Activated CD8-positive, alpha-beta T cell treated with anti-CD3 and anti-CD28 coated beads for 36 hours (primary cell): ENCODE measurements at regions not wholly inside any gene's neighbourhood (a gene's known extent, or its start where the extent isn't known, plus 50 kb on each side); places are given as distances from the start of the nearest gene placed in this dataset.

Experiments used
- ATAC-seq: fragments of 200-7000 bp; cut with Tn5 transposase; one replicate; pipeline ENCODE4 v1.10.0; 2021; ENCODE audit warnings: mild to moderate bottlenecking, moderate library complexity
- CTCF ChIA-PET: fragments of 350-600 bp; sonication (Branson Sonifier 250); formaldehyde crosslinking; loops from one replicate; lab custom pipeline; 2021; ENCODE audit warnings: antibody characterized with exemption; lab: Charles Lee
- POLR2A ChIA-PET: fragments of 350-600 bp; sonication (Branson Sonifier 250); formaldehyde crosslinking; loops from one replicate; lab custom pipeline; 2021; ENCODE audit warnings: antibody characterized with exemption; lab: Charles Lee
- DNase-seq: peaks from one replicate; pipeline ENCODE4 v3.0.0-alpha.2; 2020
- H3K27ac Mint-ChIP-seq: one replicate; pipeline ENCODE4 v1.8.0; 2021; ENCODE audit warnings: mild to moderate bottlenecking, mixed read lengths
- H3K27me3 Mint-ChIP-seq: one replicate; pipeline ENCODE4 v1.8.0; 2021; ENCODE audit warnings: mixed read lengths
- H3K36me3 Mint-ChIP-seq: one replicate; pipeline ENCODE4 v1.8.0; 2021; ENCODE audit warnings: low read depth, mixed read lengths
- H3K4me1 Mint-ChIP-seq: one replicate; pipeline ENCODE4 v1.8.0; 2021; ENCODE audit warnings: low read depth, mixed read lengths
- H3K4me3 Mint-ChIP-seq: one replicate; pipeline ENCODE4 v1.8.0; 2021; ENCODE audit warnings: mild to moderate bottlenecking, moderate library complexity, mixed read lengths
- H3K9me3 Mint-ChIP-seq: one replicate; pipeline ENCODE4 v1.8.0; 2021; ENCODE audit warnings: mixed read lengths
- CTCF ChIP-seq: fragments of 200-600 bp; IDR thresholded peaks from one replicate; pipeline ENCODE4 v1.8.0; 2022; ENCODE audit warnings: antibody characterized with exemption, mild to moderate bottlenecking
- intact Hi-C: fragments of 100-400 bp; cut with micrococcal nuclease; formaldehyde crosslinking; loops from one replicate; pipeline ENCODE4 v1.10.0; 2022

GRCh38 chr10:128263891-128264688 lies 137.9 kb upstream of the MKI67 start:
- ATAC-seq (no peak), DNase-seq (peak; percentile 77)
- Mint-ChIP-seq H3K9me3 (no peaks in the 10 kb centered on the region), H3K4me1 (no peaks in the 10 kb centered on the region), H3K4me3 (no peak overlapping the region), H3K27ac (no peak overlapping the region), H3K36me3 (no peaks in the 10 kb centered on the region), H3K27me3 (peaks cover 33% of the 10 kb centered on the region)
- peak; percentile 37 for TF ChIP-seq CTCF
- ChIA-PET CTCF (interaction anchor here (0.8 to 1.6 kb wide), 11 partner anchors 9 to 596 kb away, joined by 3 to 5 read pairs (median 3); no protein-coding TSS in a partner anchor), POLR2A (no interaction called here)
- intact Hi-C loops = loop anchor here (10.0 kb wide), 2 partner anchors 261 to 591 kb away; no protein-coding TSS in a partner anchor

GRCh38 chr10:128265596-128265995 lies 139.4 kb upstream of the MKI67 start:
- ChIA-PET CTCF (no interaction called here), POLR2A (no interaction called here)
- no peak for TF ChIP-seq CTCF
- no peaks in the 10 kb centered on the region for H3K4me1 Mint-ChIP-seq
- no peak overlapping the region for H3K27ac Mint-ChIP-seq
- H3K36me3 Mint-ChIP-seq = no peaks in the 10 kb centered on the region
- no peak overlapping the region for H3K4me3 Mint-ChIP-seq
- peaks cover 33% of the 10 kb centered on the region for H3K27me3 Mint-ChIP-seq
- DNase-seq = no peak
- H3K9me3 Mint-ChIP-seq = no peaks in the 10 kb centered on the region
- ATAC-seq = no peak
- intact Hi-C loops = loop anchor here (10.0 kb wide), 2 partner anchors 259 to 589 kb away; no protein-coding TSS in a partner anchor

- ChIA-PET CTCF (interaction anchor here (0.7 to 1.4 kb wide), 2 partner anchors 33 to 592 kb away, joined by 5 read pairs; no protein-coding TSS in a partner anchor), POLR2A (no interaction called here)
- ATAC-seq = no peak
- intact Hi-C loops = loop anchor here (10.0 kb wide), 2 partner anchors 257 to 587 kb away; no protein-coding TSS in a partner anchor
- H3K4me3 Mint-ChIP-seq = no peak overlapping the region
- no peak for TF ChIP-seq CTCF
- peaks cover 39% of the 10 kb centered on the region for H3K27me3 Mint-ChIP-seq
- no peak for DNase-seq
- no peaks in the 10 kb centered on the region for H3K4me1 Mint-ChIP-seq
- no peaks in the 10 kb centered on the region for H3K36me3 Mint-ChIP-seq
- H3K9me3 Mint-ChIP-seq = no peaks in the 10 kb centered on the region
- no peak overlapping the region for H3K27ac Mint-ChIP-seq
Measured at GRCh38 chr10:128267581-128267980, 141.4 kb upstream of the MKI67 start.

GRCh38 chr10:128268015-128268722 lies 141.9 kb upstream of the MKI67 start:
- no peaks in the 10 kb centered on the region for H3K4me1 Mint-ChIP-seq
- DNase-seq = peak; percentile 35
- ATAC-seq = no peak
- ChIA-PET CTCF (interaction anchor here (0.7 to 1.5 kb wide), 5 partner anchors 8 to 592 kb away, joined by 3 to 5 read pairs (median 5); no protein-coding TSS in a partner anchor), POLR2A (interaction anchor here (1.1 kb wide), 1 partner anchor 10 kb away, joined by 3 read pairs; no protein-coding TSS in a partner anchor)
- H3K27ac Mint-ChIP-seq = no peak overlapping the region
- H3K4me3 Mint-ChIP-seq = no peak overlapping the region
- TF ChIP-seq CTCF = peak; percentile 61
- no peaks in the 10 kb centered on the region for H3K36me3 Mint-ChIP-seq
- no peaks in the 10 kb centered on the region for H3K9me3 Mint-ChIP-seq
- peaks cover 38% of the 10 kb centered on the region for H3K27me3 Mint-ChIP-seq
- intact Hi-C loops = loop anchor here (10.0 kb wide), 2 partner anchors 257 to 587 kb away; no protein-coding TSS in a partner anchor
